Omental fat pad (tissue), 3 donors: ENCODE measurements at regions not wholly inside any gene's neighbourhood (a gene's known extent, or its start where the extent isn't known, plus 50 kb on each side); places are given as distances from the start of the nearest gene placed in this dataset.

Source experiments
- ATAC-seq: fragments of 150-250 bp; one replicate; pipeline ENCODE4 v1.9.1; 2016; ENCODE audit warnings: mild to moderate bottlenecking, moderate library complexity; ENCODE audit not compliant: low FRiP score
- DNase-seq: peaks from one replicate; pipeline ENCODE4 v3.0.0-alpha.2; 2019; ENCODE audit warnings: low spot score
- CTCF ChIP-seq, 3 donors: fragments of 450-650 bp; IDR thresholded peaks; one replicate each; pipeline ENCODE4 v1.5.1; 2016 to 2017; ENCODE audit warnings: antibody characterized with exemption in 3 of 3, mild to moderate bottlenecking in 3 of 3, moderate library complexity in 2 of 3

- TF ChIP-seq CTCF (IDR thresholded peaks at IDR 0.05) = no peak
- ATAC-seq (no peak), DNase-seq (no peak)
Observed at GRCh38 chr4:104146048-104146447, 348.6 kb downstream of the CXXC4 start.

- ATAC-seq (no peak), DNase-seq (no peak)
- TF ChIP-seq CTCF (IDR thresholded peaks at IDR 0.05) = no peak
Observed at GRCh38 chr4:104138116-104138515, 356.6 kb downstream of the CXXC4 start.

GRCh38 chr4:104129243-104129642 is 365.5 kb downstream of the CXXC4 start:
- DNase-seq (no peak), ATAC-seq (no peak)
- no peak for TF ChIP-seq CTCF (IDR thresholded peaks at IDR 0.05)

- no peak for TF ChIP-seq CTCF (IDR thresholded peaks at IDR 0.05)
- no peak for DNase-seq
- ATAC-seq = no peak
Observed at GRCh38 chr4:104128850-104129213, 365.9 kb downstream of the CXXC4 start.

GRCh38 chr4:104128031-104128849 is 366.5 kb downstream of the CXXC4 start:
- DNase-seq (no peak), ATAC-seq (no peak)
- TF ChIP-seq CTCF (IDR thresholded peaks at IDR 0.05) = no peak

GRCh38 chr4:104123021-104123420 is 371.7 kb downstream of the CXXC4 start:
- TF ChIP-seq CTCF (IDR thresholded peaks at IDR 0.05) = no peak
- DNase-seq (no peak), ATAC-seq (no peak)

- TF ChIP-seq CTCF (IDR thresholded peaks at IDR 0.05) = no peak
- no peak for ATAC-seq
- DNase-seq = no peak
Observed at GRCh38 chr4:104117776-104118175, 376.9 kb downstream of the CXXC4 start.
